ENCODE measurements at regions not wholly inside any gene's neighbourhood (a gene's known extent, or its start where the extent isn't known, plus 50 kb on each side); places are given as distances from the start of the nearest gene placed in this dataset.

DNA sequence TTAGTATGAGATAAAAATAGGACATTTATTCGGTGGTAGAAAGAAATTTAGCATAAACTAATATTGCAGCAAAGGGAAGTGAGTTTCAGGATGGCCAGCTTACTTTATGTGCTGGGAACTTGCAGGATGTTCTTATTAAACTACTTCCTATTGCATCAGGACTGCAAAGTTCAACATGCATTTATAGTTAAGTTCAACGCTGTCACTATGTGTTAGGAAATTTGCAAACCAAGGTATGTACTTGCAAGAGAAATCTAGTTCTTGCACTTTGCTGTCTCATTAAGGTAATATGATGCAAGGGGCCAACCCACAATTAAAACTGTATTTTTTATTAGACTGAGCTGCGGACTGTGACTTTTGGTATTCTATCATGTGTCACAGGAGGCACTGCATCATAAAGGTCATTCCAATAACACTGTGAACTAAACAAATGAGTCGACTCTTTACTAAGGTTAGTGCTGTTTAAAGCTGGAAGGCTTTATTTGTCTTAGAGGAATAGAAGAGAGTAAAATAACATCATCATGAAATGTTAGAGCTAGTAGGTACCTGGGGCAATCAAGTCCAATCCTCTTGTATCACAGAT, 1525.7 kb upstream of the TENM3 start (continued):
- TF ChIP-seq CBX5 (IDR thresholded peaks at IDR 0.05; ENCODE audit: low read depth) = no peak
- no peak for TF ChIP-seq FOXM1 (IDR thresholded peaks at IDR 0.05; ENCODE audit: low read depth, low read length)
- TF ChIP-seq TARDBP (IDR thresholded peaks at IDR 0.05; ENCODE audit: borderline replicate concordance) = no peak

GRCh38 chr4:180721356-180721755, 1521.8 kb upstream of the TENM3 start:
- intact Hi-C loops (cut with micrococcal nuclease; ENCODE audit: unreplicated experiment) = no loop called here
- no peaks in the 10 kb centered on the region for H4K20me1 ChIP-seq (ENCODE audit: control insufficient read depth, insufficient read depth)
- BruUV-seq (replicated peaks) = no TSS peak
- no peak overlapping the region for H3K27ac ChIP-seq (ENCODE audit: control insufficient read depth, insufficient read depth)
- no peaks in the 10 kb centered on the region for H3K36me3 ChIP-seq (ENCODE audit: control insufficient read depth in 2 of 2, insufficient read depth in 2 of 2, low read length in 1 of 2)
- SMC1A ChIA-PET (ENCODE audit: uncharacterized antibody, unreplicated experiment) = no interaction called here
- no peaks in the 10 kb centered on the region for H3K4me1 ChIP-seq (ENCODE audit: control insufficient read depth, insufficient read depth, low read length)
- RAD21 ChIA-PET (ENCODE audit: unreplicated experiment) = no interaction called here
- POLR2A ChIA-PET = no interaction called here
- FAIRE-seq (no peak), DNase-seq (ENCODE audit: low read depth, low spot score) (no peak), ATAC-seq (no peak)
- H3K9me3 ChIP-seq (replicated peaks; ENCODE audit: control insufficient read depth, insufficient read depth, low read length) = no peaks in the 10 kb centered on the region
- 22% methylated on average over 6 of the region's 6 CpGs for WGBS (ENCODE audit: insufficient coverage, insufficient replicate concordance, low lambda C conversion rate, missing lambda C conversion rate)
- TF ChIP-seq MTA2 (IDR thresholded peaks at IDR 0.05; ENCODE audit: low read depth) (no peak), TCF3 (IDR thresholded peaks at IDR 0.05; ENCODE audit: borderline replicate concordance, insufficient read depth, low read depth, low read length) (peak; percentile 45; the same call in 1 of the 2 replicates)
- H3K4me2 ChIP-seq (ENCODE audit: control insufficient read depth, insufficient read depth) = no peak overlapping the region
- H3K4me3 ChIP-seq = no peak overlapping the region
- H3K79me2 ChIP-seq (ENCODE audit: control insufficient read depth, insufficient read depth, low read length) = no peaks in the 10 kb centered on the region
- in situ Hi-C loops (cut with MboI) = no loop called here
- H3K9ac ChIP-seq (ENCODE audit: control insufficient read depth, insufficient read depth, low read length) = no peak overlapping the region
- CTCF ChIA-PET = no interaction called here
- no peaks in the 10 kb centered on the region for H3K27me3 ChIP-seq (replicated peaks in 1 of 2; ENCODE audit: control insufficient read depth in 2 of 2, insufficient read depth in 2 of 2, low read length in 1 of 2)
- no peak overlapping the region for H2AFZ ChIP-seq (ENCODE audit: control insufficient read depth, low read depth, low read length)

GRCh38 chr4:180726611-180727010, 1516.6 kb upstream of the TENM3 start:
- Histone ChIP-seq H3K4me2 (ENCODE audit: control insufficient read depth, insufficient read depth) (no peak overlapping the region), H3K27me3 (replicated peaks in 1 of 2; ENCODE audit: control insufficient read depth in 2 of 2, insufficient read depth in 2 of 2, low read length in 1 of 2) (no peaks in the 10 kb centered on the region), H3K9ac (ENCODE audit: control insufficient read depth, insufficient read depth, low read length) (no peak overlapping the region), H3K9me3 (replicated peaks; ENCODE audit: control insufficient read depth, insufficient read depth, low read length) (no peaks in the 10 kb centered on the region), H3K27ac (ENCODE audit: control insufficient read depth, insufficient read depth) (no peak overlapping the region), H3K4me3 (no peak overlapping the region), H2AFZ (ENCODE audit: control insufficient read depth, low read depth, low read length) (no peak overlapping the region), H3K79me2 (ENCODE audit: control insufficient read depth, insufficient read depth, low read length) (no peaks in the 10 kb centered on the region), H3K36me3 (ENCODE audit: control insufficient read depth in 2 of 2, insufficient read depth in 2 of 2, low read length in 1 of 2) (no peaks in the 10 kb centered on the region), H4K20me1 (ENCODE audit: control insufficient read depth, insufficient read depth) (no peaks in the 10 kb centered on the region), H3K4me1 (ENCODE audit: control insufficient read depth, insufficient read depth, low read length) (no peaks in the 10 kb centered on the region)
- intact Hi-C loops (cut with micrococcal nuclease; ENCODE audit: unreplicated experiment) = no loop called here
- ChIA-PET SMC1A (ENCODE audit: uncharacterized antibody, unreplicated experiment) (no interaction called here), POLR2A (no interaction called here), RAD21 (ENCODE audit: unreplicated experiment) (no interaction called here), CTCF (no interaction called here)
- ATAC-seq = no peak
- no peak for FAIRE-seq
- no TSS peak for BruUV-seq (replicated peaks)
- in situ Hi-C loops (cut with MboI) = no loop called here
- DNase-seq (ENCODE audit: low read depth, low spot score) = no peak
- WGBS (ENCODE audit: insufficient coverage, insufficient replicate concordance, low lambda C conversion rate, missing lambda C conversion rate) = 42% methylated on average over 6 of the region's 6 CpGs
- TF ChIP-seq TBL1XR1 (IDR thresholded peaks at IDR 0.05; ENCODE audit: low read depth, low read length) = no peak
- TF ChIP-seq EED (IDR thresholded peaks at IDR 0.05; ENCODE audit: low read depth) = no peak
- no peak for TF ChIP-seq RB1 (IDR thresholded peaks at IDR 0.05; ENCODE audit: borderline replicate concordance)
- no peak for TF ChIP-seq ZNF384 (IDR thresholded peaks at IDR 0.05; ENCODE audit: borderline replicate concordance, low read depth, low read length)
- no peak for TF ChIP-seq MEF2A (IDR thresholded peaks at IDR 0.05; ENCODE audit: insufficient read depth, low read depth, low read length)

Measured in GM12878 (cell line).